ENCODE measurements at regions not wholly inside any gene's neighbourhood (a gene's known extent, or its start where the extent isn't known, plus 50 kb on each side); places are given as distances from the start of the nearest gene placed in this dataset.
"Not testable (repeated sequence)": the region's sequence is repeated elsewhere in the genome, so short reads cannot be mapped to it uniquely, and the experiment has no call there.

GRCh38 chr2:240243049-240243448 lies 102.6 kb upstream of the OTOS start:
- DNase-seq, result not testable (repeated sequence)

GRCh38 chr2:240244543-240244942 lies 104.1 kb upstream of the OTOS start:
- no peak for DNase-seq

- DNase-seq, result no peak
These were observed 104.7 kb upstream of the OTOS start for GRCh38 chr2:240245184-240245583.

- no peak for DNase-seq
These were observed 105.2 kb upstream of the OTOS start for GRCh38 chr2:240245706-240246105.

- DNase-seq, result no peak
These were observed 105.8 kb upstream of the OTOS start for GRCh38 chr2:240246173-240246820.

- DNase-seq, result no peak
These were observed 106.9 kb upstream of the OTOS start for GRCh38 chr2:240247241-240247867.

GRCh38 chr2:240247868-240248720 lies 107.6 kb upstream of the OTOS start:
- no peak for DNase-seq

GRCh38 chr2:240248721-240249422 lies 108.4 kb upstream of the OTOS start:
- DNase-seq, result no peak

GRCh38 chr2:240249423-240250149 lies 109.1 kb upstream of the OTOS start:
- no peak for DNase-seq

- no peak for DNase-seq
These were observed 109.9 kb upstream of the OTOS start for GRCh38 chr2:240250150-240250984.

GRCh38 chr2:240250985-240251847 lies 110.8 kb upstream of the OTOS start:
- no peak for DNase-seq

GRCh38 chr2:240251848-240252190 lies 111.4 kb upstream of the OTOS start:
- DNase-seq, result no peak

GRCh38 chr2:240252191-240252871 lies 111.9 kb upstream of the OTOS start:
- DNase-seq, result no peak

- DNase-seq, result no peak
These were observed 112.5 kb upstream of the OTOS start for GRCh38 chr2:240252872-240253511.

- no peak for DNase-seq
These were observed 113.2 kb upstream of the OTOS start for GRCh38 chr2:240253583-240254145.

GRCh38 chr2:240254337-240255164 lies 114.1 kb upstream of the OTOS start:
- no peak for DNase-seq

- no peak for DNase-seq
These were observed 114.7 kb upstream of the OTOS start for GRCh38 chr2:240255165-240255491.

Data from NCI-H187 (cell line).